Ammon's horn (tissue), 1 donor: ENCODE measurements at regions not wholly inside any gene's neighbourhood (a gene's known extent, or its start where the extent isn't known, plus 50 kb on each side); places are given as distances from the start of the nearest gene placed in this dataset.
"Not testable (repeated sequence)": the region's sequence is repeated elsewhere in the genome, so short reads cannot be mapped to it uniquely, and the experiment has no call there.

ENCODE experiments used
- DNase-seq: peaks from one replicate; pipeline ENCODE4 v3.0.0-alpha.2; 2016; ENCODE audit warnings: low spot score

DNA sequence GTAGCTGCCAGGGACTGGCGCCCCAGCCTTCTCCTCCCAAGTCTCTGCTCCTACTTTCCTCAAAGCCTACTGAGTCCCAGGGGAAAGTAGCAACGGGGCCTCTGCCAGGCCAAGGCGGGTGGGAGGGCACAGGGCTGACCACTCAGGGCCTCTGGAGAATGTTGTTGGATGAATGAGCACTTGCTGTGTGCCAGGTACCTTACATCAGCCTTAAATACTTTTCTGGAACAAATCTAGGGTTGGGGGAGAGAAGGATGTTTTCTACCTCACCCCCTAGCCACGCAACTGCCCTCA is 119.3 kb upstream of the ZBTB40 start:
- no peak for DNase-seq

DNA sequence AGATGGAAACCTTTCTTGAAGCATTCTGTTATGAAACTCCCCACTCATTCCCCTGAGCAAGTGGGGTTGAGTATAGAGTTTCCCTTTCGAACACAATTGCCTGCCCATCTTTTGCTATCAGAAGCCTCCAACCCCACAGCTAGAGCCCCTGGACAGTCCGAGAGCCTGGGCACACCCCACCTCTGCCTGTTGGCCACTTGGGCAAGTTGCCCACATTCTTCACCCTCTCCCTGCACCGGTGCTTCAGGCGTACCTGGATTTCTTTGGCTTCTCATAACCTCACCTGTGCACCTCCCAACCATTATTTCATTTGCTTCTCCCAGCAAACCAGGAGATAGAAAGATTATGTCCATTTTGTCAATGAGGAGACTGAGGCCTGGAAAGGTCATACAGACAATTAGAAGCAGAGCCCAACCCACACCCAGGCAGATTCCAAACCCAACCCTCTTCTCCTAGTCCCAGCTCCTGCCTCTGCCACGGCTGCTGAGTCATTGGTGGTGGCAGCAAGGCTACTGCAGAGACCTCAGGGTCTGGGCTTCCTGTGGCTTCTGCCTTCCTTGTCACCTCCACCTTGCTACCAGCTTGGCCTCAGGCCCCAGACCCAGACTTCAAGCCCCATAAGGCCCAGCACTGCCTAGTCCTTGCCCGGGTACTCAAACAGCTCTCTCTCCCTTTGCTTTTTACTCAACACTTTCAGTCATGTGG is 118.7 kb upstream of the ZBTB40 start:
- DNase-seq: no peak

GRCh38 chr1:22333516-22334121 is 118.0 kb upstream of the ZBTB40 start:
- DNase-seq: no peak

GRCh38 chr1:22334860-22335550 is 116.6 kb upstream of the ZBTB40 start:
- no peak for DNase-seq

DNA sequence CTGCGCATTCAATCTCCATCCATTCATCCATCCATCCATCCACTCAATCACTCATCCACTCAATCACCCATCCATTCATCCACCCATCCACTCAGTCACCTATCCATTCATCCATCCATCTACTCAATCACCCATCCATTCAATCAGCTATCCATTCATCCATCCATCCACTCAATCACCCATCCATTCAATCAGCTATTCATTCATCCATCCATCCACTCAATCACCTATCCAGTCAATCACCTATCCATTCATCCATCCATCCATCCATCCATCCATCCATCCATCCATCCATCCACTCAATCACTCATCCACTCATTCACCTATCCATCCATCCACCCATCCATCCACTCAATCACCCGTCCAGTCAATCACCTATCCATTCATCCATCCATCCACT is 115.4 kb upstream of the ZBTB40 start:
- DNase-seq: not testable (repeated sequence)

- not testable (repeated sequence) for DNase-seq
Observed at GRCh38 chr1:22336696-22337545, 114.7 kb upstream of the ZBTB40 start.

- DNase-seq: no peak
Observed at GRCh38 chr1:22338071-22338765, 113.4 kb upstream of the ZBTB40 start.

GRCh38 chr1:22339237-22339636 is 112.4 kb upstream of the ZBTB40 start:
- DNase-seq: no peak

- no peak for DNase-seq
Observed at GRCh38 chr1:22340066-22340465, 111.6 kb upstream of the ZBTB40 start.

DNA sequence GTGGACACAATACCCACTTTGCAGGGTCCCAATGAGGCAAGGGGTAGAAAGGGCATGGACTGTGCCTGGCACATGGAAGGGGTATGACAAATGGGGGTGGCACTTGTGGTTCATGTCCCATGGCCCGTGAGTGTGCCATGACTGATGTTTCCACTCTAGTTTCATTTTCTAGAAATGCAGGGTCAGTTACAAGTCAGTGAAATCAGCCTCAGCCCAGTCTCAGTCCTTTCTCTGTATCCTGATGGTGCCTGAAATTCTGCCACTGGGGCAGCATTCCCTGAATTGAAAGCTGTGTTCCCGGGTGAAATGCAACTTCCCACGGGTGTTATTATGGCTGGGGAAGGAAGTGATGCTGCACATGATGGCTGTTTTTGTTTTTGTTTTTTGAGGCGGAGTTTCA is 110.8 kb upstream of the ZBTB40 start:
- no peak for DNase-seq

- peak; percentile 31 for DNase-seq
Observed at GRCh38 chr1:22341791-22342605, 109.7 kb upstream of the ZBTB40 start.

DNA sequence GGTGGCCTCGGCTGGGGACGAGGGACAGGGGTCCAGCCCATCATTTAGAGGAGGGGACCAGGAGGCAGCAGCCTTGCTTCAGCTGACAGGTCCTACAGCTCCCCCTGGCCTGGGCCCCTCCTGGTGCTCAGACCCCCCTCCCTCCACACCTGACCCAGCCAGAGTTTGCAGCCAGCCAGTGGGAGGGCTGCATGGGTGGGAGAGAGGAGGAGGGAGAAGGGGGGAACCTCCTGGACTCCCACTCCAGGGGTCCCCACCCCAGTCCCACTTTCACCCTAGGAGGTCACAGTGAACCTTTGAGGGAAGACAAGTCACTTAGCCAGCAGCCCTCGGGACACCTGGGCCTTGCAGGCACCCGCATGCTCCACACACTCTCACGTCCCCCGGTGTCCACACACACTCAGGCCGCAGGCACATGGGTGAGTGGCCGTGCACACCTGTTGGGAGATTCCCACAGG is 108.9 kb upstream of the ZBTB40 start:
- DNase-seq: no peak

- no peak for DNase-seq
Observed at GRCh38 chr1:22343456-22344328, 108.0 kb upstream of the ZBTB40 start.

- DNase-seq: no peak
Observed at GRCh38 chr1:22344329-22344630, 107.4 kb upstream of the ZBTB40 start.

DNA sequence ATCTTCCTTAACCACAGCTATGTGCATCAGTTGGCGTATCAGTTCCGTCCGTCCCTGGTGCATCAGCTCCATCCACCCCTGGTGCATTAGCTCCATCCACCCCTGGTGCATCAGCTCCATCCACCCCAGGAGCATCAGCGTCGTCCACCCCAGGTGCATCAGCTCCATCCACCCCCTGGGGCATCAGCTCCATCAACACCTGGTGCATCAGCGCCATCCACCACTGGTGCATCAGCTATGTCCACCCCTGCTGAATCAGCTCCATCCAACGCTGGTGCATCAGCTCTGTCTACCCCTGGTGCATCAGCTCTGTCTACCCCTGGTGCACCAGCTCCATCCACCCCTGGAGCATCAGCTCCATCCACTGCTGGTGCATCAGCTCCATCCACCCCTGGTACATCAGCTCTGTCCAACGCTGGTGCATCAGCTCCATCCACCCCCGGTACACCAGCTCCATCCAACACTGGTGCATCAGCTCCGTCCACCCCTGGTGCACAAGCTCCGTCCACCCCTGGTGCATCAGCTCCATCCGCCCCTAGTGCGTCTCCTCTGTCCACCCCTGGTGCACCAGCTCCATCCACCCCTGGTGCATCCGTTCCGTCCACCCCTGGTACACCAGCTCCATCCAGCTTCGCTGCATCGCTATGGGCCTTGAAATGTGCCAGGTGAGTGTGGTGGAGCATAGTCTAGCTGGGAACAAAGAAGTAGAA is 106.6 kb upstream of the ZBTB40 start:
- no peak for DNase-seq

DNA sequence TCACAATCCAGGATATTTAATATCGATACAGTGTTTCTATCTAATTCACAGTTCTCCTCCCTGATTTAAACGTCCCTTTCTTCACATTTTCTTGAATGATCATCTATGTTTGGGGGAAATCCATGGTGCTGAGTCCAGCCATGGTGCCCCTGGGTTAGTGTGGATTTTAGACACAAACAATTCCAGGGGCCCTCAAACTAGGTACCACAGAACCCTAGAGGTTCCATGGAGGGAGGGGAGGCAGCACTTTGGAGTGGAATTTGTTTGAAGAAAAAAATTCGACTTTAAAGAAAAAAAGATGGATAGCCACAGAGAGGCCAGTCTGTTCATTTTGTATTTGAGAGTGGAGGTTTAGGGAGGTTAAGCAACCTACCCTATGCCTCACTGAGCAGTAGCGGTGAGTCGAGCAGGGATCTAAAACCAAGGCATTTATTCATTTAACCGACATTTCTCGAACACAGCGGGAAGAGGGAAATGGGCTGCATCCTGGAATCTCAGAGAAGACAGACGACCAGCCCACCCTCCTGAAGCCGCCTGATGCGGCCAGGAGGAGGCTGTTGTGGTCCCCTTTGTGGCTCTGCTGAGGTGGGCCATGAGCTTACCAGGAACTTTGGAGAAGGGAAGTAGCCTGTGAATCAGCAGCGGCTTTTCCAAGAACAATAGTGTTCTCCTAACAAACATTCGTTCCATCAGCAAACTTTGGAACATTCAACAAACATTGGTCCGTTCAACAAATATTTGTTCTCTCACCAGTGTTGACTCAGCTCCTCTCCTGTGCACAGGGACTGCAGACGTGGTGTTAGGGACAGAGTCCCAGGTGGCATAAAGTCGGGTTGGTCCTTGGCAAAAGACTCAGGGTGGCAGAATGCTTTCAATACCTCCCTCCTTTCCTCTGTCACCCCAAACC is 103.5 kb upstream of the ZBTB40 start:
- no peak for DNase-seq

- DNase-seq: no peak
Observed at GRCh38 chr1:22349362-22350043, 102.1 kb upstream of the ZBTB40 start.
